ENCODE measurements at regions not wholly inside any gene's neighbourhood (a gene's known extent, or its start where the extent isn't known, plus 50 kb on each side); places are given as distances from the start of the nearest gene placed in this dataset.
"Not testable (repeated sequence)": the region's sequence is repeated elsewhere in the genome, so short reads cannot be mapped to it uniquely, and the experiment has no call there.

DNA sequence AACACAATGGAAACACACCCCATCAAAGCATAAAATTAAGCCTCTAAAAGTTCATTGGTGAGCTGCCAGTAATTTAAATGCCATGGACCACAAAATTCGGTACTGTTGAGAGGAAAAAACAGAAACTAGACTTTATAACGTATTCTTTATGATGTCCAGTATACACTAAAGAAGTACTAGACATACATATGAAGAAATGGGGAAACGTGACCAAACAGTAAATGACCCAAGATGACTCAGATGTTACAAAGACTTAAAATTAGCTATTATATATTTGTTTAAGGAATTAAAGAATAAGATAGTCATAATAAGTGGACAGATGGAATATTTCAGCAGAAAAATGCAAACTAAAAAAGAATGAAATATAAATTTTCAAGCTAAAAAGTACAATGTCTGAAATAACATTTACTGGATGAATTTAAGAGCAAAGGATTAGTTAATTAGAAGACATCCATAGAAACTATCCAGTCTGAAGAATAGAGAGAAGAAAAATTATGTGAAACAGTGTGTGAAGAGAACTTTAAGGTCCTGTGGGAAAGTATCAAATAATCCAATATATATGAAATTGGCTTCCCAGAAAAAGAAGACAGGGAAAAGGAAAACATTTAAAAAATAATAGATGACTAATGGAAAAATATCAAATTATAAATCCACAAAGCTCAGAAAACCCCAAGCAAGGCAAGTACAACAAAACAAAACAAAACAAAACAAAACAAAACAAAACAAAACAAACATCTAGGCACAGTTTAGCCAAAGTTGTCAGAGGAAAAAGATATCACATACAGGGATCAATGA is 69.4 kb downstream of the SAMD9 start:
- no peak for DNase-seq

DNA sequence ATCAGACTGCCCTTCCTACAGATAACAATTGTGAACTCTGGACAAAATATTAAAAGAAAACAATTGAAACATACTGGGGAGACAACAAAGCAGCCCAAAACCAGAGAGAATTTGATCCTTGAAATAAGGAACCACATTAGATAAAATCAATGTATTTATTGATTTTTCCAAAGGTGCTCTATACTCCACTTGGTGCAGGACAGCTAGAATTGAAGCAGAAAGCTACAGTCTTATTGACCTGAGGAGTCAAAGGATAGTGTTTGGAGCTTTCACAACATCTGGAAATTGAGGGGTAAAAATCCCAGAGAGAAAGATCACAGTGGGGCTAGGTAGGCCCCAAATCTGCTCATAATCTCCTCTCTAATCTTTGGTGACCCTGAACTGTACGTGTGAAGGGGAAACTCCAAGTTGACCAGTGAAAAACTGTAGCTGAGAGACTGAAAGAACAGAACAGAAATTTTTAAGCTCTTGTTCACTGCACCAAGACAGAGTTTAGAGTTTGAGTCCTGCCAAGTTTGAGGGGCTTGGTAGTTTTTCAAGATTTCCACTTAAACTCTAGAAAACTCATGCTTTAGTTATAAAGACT is 70.2 kb downstream of the SAMD9 start:
- no peak for DNase-seq

DNA sequence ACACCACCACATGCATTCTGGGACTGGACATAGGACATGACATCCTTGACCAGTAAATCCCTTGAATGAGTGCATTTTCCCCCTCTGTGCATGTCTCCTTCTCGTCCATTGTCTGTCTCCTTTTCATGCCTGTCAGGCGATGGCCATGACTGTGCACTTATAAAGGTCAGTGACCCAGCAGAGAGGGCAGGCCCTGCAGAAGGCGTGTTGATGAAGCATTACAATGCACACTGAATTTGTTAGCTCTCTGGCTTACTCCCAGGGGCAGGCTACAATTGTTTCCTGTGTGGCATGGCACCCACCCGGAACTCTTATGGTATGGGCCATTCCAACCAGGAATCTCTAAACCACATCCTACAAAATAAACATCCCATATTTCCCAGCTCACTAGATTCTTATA is 71.1 kb downstream of the SAMD9 start:
- no peak for DNase-seq

DNA sequence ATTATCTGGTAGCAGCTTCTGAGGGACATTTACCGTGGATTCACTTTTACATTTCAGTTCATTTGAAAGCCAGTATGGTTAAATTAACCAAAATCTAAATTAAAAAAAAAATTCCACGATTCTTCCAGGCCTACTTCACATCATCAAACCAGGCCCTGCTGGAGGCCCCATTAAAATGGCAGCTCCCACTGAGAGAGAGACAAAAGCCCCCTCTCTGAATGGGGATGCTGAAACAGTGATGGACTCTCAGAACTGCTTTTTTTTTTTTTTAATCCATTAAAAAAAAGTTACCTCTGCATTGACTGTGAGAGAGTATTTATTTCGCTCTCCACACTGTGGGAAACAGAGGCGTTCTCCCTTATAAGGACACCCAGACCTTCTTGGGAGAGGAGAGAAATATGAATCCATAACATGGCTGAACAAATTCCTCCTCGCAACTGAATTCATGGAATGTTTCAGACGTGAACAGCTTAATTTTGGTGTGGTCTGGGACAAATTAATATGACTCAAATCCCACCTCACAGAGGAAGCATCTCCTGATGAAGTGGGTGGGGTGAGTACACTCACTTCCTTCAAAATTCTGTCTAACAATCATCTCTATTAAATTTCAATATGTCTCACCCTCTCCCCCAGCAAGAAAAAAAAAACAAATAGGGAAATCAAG is 73.5 kb downstream of the SAMD9 start:
- no peak for DNase-seq

DNA sequence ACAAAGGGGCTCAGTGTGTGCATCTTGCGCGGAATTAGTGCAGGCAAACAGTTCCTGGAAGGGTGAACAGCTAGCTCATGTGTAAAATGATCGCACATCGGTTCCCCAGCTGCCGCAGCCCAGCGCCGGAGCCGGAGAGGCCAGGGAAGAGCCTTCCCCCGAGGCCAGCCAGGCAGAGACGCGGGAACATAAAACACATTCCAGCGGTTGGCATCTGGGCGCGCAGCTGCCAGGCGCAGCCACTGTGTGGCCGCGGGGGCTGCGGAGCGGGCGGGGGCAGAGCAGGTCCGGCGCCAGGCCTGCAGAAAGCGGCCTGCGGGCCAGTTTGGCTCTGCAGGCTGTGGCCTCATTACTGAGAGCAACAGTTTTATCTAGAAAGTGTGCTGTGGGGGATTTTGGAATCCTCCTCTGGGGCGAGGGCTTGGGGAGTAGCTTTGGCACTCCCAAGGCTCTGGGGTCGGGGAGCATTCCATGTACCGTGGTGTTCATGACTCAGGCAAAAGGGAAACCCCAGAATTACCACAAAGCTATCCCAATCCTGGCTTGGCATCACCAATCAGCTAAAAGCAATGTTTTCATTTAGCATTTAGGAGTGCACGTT is 74.3 kb downstream of the SAMD9 start:
- DNase-seq = no peak

DNA sequence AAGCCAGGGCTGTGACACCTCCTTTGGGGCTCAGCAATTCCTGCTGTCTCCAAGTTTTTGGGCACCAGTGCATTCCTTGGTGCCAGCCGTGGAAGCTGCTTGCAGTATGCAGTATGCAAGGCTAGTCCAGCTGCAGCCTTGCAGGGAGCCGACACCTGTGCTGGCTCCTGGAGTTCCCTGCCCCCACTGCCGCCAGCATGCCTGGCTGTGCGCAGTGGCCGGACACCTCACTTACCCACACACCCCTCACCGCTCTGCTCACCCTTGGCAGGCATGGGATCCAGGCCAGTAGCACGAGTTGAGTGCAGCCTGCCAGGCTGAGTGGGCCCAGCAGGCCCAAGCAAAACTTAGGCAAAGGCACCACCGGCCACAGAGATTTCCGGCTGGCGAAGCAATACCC is 77.4 kb downstream of the SAMD9 start:
- DNase-seq = no peak

DNA sequence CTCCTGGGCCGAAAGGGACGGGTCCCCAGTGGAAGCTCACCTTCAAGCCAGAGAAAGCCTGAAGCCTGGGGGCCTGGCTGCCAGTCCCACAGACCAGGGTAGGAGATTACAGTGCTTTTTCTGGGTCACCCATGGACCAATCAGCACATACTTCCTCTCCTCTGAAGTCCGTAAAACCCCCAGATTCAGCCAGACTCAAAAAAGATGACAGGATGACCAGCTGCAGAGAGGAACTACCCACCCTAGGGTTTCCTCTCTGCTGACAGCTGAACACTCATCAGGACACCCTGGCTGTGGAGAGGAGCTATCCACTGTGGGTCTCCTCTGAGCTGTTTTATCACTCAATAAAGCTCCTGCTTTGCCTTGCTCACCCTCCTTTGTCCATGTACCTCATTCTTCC is 78.0 kb downstream of the SAMD9 start:
- DNase-seq = no peak

DNA sequence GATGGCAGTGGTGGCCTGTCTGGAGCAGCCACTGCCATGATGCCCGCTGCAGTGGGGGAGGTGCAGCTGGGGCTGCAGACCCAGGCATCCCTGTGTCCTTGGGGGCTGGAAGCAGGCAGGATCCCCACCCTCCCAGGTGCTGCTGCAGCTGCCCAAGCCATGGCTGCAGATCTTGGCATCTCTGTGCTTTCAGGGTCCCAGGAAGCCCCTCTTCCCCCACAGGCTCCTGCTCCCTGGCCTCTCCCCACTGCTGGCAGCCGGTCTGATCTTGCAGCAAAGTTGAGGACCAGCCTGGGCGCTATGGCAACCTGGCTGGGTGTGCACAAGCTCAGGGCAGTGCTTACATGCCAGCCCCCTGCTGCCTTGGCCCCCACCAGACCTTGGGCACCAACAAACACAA is 78.5 kb downstream of the SAMD9 start:
- no peak for DNase-seq

DNA sequence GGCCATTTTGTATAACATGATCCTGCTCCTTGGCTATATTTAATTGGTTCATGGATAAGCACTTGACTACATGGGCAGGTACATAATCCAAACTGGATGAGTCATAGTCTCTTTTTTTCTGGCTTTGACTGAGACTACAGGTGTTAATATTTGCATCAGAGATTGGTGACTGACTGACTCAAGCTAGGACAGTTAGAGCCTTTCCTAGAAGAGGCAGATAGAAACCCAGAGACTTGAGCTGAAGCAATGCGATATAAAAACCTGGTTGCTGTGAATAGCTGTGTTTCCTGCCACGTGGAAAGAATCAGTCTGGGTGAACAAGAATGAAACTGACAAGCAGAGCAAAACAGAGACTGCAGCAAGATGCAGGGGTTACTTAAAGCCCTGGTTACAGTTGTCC is 81.0 kb downstream of the SAMD9 start:
- DNase-seq = no peak

DNA sequence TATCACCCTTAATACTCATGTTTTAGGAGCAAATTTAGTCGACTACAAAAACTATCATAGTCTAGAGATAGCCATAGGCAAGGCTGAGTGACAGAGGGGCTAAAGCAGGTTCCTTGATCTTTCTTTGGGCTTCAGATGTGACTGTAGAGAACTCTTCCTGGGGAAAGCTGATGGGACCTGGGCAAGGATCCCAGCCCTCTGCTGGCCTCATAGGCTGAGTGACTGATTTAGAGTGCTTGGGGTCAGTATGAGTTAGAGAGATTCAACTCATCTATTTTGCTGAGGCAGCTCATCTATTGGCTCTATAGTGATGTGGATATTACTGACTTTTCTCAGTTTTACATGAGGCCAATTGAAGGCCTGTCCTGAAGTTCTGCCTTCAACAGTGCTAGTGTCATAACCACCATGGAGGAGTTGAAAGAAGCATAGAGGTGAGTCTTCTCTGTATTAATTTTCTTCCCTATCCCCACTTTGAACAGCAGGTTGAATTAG is 81.6 kb downstream of the SAMD9 start:
- no peak for DNase-seq

DNA sequence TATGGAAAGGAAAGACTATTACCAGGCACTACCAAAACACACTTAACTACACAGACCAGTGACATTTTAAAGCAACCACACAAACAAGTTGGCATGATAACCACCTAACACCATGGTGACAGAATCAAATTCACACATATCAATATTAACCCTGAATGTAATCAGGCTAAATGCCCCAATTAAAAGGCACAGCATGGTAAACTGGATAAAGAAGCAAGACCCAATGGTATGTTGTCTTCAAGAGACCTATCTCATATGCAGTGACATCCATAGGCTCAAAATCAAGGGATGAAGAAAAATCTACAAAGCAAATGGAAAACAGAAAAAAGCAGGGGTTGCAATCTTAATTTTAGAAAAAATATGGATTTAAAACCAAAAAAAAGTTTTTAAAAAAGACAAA is 86.0 kb downstream of the SAMD9 start:
- no peak for DNase-seq

DNA sequence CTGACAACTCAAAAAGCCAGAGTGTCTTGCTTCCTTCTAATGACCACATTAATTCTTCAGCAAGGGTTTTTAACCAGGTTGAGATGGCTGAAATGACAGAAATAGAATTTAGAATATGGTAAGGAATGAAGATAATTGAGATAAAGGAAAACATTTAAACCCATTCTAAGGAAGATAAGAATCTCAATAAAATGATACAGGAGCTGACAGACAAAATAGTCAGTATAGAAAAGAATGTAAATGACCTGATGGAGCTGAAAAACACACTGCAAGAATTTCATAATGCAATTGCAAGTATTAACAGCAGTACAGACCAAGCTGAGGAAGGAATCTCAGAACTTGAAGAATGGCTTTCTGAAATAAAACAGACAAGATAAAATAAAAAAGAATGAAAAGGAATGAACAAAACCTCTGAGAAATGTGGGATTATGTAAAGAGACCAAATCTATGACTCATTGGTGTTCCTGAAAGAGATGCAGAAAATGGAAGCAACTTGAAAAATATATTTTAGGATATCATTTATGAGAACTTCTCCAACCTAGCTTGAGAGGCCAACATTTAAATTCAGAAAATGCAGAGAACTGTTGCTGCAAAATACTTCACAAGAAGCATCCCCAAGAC is 87.1 kb downstream of the SAMD9 start:
- no peak for DNase-seq

DNA sequence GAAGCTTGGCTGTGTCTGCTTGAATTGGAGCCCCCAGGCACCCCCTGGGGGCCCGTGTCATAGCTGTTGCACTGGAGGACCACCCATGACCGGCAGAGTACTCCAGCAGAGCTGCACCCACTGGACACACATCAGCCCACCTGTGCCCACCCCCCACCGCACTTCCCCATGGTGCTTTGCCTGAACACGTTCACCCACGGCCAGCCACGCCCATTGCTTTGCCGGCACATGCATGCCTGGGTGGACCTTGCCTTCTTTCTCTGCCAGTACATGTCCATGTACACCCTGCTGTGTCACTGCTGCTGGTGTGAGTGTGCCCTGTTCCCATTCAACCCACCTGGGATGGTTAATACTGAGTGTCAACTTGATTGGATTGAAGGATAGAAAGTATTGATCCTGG is 88.7 kb downstream of the SAMD9 start:
- no peak for DNase-seq

DNA sequence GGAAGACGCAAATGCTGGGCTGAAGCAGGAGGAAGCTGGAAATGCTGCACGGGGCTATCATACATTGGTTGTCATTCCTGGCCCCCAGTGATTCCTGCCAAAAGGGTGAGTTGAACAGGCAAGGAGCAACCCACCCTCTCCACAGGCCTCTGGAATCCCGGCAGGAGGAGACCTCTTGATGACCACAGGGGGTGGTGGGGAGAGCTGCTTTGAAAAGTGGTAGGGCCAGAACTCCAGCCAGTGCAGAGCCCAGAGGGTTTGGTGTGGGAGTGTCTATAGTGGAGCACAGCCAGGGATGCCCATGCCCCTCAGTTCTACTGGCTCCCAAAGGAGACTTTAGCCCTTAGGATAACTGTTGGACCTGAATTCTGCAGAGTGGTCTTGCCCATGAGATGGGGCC is 89.2 kb downstream of the SAMD9 start:
- no peak for DNase-seq

DNA sequence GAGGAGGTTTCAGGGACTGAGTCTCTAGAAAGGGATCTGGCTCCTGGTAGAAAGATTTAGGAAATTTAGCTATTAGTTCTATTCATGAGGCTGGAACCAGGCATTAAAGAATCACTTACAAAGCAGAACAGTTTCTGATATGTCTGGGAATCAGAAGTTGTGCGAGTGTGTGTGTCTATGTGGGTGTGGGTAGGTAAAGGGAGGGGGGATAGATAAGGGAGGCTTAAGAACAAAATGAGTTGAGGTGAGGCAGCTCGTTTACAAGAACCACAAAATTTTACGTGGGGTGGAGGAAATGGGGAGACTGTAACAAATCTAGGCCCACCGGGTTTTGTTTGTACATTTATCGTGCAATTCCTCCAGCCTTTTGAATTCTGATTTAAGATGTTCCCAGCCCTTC is 90.7 kb downstream of the SAMD9 start:
- DNase-seq = no peak

DNA sequence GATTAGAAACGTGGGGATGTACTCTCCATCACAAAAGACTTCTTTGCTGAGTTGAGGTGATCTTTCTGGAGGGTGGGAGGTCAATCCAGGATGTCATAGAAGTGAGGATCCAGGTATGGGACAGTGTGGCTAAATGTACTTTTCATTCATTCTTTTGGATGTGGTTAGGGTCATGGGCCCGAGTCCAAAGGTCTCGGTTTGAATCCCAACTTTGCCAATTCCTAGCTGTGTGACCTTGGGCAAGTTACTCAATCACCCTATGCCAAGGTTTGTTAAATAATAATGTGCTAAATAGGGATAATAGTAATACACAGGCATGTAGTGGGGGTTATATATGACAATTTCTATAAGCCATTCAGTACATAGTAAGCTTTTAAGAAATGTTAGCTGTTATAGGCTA is 91.4 kb downstream of the SAMD9 start:
- DNase-seq = no peak

DNA sequence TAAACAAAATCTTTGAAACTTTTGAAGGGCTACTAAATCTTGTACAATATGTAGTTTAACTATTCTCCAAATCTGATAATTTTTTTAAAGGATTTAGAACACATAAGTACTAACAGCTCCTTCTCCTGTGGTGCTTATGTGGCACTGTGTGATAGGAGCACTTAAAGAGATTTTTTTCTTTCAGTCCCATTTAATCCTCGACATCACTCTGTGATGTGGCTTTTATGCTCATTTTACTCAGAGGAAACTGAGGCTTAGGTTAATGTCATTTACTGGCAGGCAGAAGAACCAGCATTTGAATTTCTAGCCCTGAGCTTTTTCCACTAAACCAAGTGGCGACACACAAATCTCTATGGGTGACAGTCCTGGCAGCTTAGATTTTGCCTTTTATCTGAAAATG is 92.4 kb downstream of the SAMD9 start:
- no peak for DNase-seq

DNA sequence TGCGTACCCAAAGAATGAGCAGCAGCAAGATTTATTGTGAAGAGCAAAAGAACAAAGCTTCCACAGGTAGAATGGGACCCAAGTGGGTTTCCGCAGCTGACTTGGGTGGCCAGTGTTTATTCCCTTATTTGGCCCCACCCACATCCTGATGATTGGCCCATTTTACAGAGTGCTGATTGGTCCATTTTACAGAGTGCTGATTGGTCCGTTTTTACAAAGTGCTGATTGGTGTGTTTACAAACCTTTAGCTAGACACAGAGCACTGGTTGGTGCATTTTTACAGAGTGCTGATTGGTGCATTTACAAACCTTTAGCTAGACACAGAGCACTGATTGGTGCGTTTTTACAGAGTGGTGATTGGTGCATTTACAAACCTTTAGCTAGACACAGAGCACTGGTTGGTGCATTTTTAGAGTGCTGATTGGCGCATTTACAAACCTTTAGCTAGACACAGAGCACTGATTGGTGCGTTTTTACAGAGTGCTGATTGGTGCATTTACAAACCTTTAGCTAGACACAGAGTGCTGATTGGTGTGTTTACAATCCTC is 94.8 kb downstream of the SAMD9 start:
- DNase-seq = not testable (repeated sequence)

DNA sequence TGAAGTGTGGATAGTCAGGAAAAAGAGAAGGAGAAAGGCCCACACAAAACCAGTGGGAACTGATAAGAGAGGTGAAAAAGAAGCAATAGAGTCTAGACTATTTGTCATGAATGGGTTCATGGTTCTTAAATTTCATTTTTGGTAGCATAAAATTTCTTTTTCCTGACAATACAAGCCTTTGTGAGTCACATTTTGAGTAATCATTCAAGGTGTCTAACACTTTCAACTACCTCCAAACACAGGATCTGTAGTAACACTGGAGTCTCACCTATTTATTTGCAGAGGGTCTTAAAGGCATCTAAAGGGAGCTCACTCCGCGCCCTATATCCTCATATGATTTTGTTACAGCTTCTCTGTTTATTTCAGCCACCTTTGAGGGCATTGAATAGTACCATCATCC is 96.0 kb downstream of the SAMD9 start:
- DNase-seq = no peak

DNA sequence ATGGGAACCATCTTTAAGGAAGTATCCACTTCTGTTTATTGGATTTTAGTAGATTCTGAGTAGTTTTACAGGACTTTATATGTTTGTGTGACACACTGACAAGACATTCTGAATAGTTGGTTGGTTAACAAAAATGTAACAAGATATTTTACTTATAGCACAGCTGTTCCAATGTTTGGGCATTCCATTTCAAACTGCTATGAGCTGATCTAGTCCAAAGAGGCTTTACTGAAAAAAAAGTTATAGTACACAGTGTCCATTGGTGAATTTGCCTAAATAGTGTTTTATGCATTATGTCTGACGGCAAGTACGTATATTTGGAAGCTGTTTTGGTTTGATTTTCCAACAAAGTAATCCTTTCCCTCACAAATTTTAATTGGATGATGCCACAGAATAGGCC is 99.1 kb downstream of the SAMD9 start:
- DNase-seq = no peak

DNA sequence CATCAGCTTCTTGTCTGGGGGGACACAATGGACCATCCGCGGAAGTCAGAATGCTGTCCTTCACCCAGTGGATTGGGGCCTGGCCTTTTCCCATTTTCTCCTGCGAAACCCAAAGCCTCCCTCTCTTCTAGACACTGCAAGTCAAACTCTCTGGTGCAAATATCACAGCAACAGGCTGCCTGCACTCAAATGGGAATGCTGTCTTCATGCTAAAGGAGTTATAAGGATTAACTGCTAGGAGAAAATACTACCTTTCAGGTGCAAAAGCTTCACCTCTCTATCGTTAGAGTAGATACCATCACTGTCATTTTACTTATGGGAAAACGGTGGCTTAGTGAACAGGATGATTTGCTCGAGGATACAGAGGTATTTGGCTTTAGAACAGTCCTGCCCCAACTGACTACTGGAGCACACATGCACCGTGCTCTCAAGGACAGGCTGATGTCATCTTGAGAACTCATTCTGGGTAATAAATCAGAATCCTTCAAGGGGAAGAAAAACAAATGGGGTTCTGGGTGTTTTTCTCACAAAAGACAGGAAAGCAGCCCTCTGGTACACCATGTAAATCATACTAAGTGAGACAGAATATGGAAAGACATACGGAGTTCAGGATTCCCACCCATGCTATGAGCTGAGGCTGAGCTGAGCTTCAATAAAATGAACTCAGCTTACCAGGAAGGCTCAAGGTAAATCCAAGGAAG is 100.9 kb downstream of the SAMD9 start:
- no peak for DNase-seq

DNA sequence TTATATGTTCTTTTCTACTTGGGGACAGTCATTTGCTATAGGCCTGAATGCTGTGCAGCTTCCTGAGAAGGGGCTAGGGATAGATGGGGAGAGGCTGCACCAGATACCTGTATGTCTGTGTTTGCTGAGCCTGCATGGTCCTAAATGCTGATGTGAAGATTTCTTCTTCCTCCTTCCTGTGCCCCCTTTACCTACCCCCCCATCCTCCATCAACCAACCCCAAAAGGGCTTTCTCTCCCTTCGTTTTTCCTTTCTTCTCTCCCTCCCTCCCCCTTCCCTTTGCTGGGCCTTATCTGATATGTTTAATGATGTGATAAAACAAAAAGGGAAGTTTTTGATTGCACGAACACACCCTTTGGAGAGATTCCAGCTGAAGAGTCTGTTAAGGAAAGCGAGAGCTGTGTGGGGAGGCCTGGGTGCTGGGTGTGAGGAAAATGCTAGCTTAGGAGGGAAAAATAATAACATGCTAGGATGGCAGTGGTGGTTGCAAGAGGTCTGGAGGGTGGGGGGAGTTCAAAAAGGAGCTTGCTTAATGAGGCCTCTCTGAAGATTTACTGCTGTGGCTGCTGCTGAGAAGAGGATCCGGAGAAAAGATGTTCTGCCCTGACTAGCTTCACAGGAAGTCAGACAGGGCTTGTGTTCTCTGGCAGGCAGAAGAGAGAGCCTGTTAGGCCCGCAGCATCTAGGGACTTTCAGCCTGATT is 101.8 kb downstream of the SAMD9 start:
- DNase-seq = no peak
